ENCODE measurements at regions not wholly inside any gene's neighbourhood (a gene's known extent, or its start where the extent isn't known, plus 50 kb on each side); places are given as distances from the start of the nearest gene placed in this dataset.
A peak's percentile ranks its signal among the peaks of the same experiment; 100 is the strongest.

DNA sequence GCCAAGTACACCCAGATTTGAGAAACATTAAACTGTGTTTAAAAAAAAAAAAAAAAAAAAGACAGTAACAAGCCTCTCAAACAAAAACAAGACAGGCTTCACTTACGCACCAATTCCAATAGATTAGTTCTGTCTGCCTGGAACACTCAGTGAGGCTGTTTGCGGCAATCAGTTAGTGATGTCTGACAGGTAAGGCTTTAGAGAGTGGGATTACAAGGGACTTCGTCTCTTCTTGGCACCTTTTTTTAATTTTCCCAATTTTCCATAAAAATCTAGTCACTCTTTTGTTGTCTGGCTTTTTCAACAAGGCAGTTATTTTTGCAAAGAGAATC is 79.6 kb downstream of the NCOR2 start:
- no peak for DNase-seq

DNA sequence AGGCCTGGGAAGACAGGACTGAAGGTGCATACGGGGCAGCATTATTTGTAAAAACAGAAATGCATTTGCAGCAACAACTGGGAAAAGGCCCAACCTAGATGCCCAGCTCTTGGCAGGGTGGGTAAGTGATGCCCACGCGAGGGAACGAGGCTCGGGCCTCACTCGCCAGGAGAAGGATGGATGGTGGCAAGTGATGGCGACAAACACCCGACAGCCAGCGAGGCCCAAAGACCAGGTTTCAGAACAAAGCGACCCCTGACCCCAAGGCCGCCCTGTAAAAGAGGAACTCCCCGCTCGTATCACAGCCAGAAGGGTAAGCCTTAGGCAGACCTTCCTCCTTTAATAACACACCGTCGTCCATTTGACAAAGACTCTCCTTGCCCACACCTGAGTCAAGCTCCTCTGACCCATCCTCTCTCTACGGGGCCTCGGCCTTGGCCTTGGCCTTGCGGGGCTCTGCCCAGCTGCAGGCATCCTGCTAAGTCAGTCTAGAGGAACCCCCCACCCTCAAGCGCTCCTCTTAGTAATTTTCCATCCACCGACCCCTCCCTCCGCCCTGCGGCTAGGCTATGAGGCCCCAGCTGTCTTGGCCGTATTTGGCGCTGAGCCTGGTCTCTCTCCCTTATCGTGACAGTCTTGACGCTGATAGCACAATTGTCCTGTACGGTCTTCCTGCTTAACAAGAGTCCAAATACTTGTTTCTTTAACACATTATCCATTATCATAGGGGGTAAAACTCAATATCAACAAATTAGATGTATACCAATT is 80.2 kb downstream of the NCOR2 start:
- peak in 1 of 2 donors; percentile 32 for DNase-seq

DNA sequence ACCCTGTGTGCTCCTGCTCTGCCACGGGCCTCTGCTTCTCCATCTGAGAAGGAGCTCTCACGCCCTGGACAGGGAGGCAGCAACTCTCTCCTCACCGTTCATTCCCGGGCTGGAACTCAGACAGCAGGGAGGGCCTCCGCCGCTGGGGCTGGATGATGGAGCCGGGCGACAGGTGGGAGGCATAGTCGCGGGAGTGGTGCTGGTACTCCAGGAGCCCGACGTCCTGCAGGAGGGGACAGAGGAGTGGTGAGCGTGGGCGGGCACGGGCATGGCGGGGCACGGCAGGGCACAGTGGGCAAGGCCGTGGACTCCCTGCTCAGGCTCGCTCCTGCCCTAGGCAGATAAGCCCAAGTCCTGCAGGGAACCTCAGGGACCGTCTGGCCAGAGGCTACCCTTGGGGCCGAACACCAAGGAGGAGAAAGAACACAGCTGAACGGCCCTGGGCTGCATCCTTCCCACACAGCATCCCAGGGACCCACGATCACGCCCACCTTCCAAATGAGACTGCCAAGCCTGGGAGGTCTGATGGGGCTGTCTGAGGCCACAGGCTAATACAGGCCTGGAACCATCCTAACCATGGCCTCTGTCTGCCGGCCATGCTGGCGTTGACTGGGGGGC is 81.0 kb downstream of the NCOR2 start:
- no peak for DNase-seq

DNA sequence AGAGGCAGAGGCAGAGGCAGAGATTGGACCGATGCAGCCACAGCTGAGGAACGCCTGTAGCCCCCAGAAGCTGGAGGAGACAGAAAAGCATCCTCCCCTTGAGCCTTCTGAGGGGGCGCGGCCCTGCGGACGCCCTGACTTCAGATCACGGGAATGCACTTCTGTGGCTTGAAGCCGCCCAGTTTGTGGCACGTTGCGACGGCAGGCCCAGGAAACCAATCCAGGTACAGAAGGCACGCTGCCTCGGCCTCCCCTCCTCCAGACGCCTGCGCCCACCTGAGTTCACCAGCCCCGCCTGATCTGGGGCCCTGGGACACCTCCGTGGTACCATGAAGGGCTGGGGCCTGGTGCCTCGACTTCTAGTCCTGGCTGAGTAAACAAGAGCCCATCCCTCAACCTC is 82.0 kb downstream of the NCOR2 start:
- DNase-seq: no peak

DNA sequence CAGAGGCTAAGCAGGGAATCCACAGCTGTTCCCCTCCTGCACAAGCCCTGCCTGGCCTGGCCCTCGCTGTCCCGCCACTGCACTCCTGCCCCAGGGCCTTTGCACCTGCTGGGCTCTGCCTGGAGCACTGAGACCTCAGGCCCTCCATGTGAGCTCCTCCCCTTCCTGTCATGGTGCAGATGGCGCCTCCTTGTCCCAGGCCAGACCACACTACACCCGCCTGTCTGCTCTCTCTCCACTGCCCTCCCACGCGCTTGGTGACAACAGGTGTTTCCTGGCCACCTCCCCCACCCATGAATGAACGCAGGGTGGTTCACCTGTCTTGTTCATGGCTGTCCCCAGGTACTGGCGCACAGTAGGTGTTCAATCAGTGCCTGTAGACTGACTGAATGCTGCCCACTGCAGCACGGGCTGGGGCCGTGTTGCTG is 82.9 kb downstream of the NCOR2 start:
- no peak for DNase-seq

DNA sequence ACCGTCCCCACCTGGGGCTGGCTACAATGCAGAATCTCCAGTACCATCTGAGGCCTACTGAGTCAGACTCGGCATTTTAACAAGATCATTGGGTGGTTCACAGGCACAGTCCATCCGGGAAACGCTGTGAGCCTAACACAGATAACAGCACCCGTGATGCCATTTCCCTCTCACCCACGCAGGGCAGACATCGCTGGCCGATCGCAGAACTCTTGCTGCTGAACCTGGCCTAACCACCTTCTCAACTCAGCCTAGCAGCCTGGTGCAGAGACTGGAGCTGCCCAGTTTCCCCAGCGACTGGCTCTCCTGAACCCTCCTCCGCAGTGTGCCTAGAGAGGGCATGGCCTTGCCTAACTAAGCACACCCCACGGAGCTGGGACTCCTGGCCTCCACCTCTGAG is 83.3 kb downstream of the NCOR2 start:
- no peak for DNase-seq

DNA sequence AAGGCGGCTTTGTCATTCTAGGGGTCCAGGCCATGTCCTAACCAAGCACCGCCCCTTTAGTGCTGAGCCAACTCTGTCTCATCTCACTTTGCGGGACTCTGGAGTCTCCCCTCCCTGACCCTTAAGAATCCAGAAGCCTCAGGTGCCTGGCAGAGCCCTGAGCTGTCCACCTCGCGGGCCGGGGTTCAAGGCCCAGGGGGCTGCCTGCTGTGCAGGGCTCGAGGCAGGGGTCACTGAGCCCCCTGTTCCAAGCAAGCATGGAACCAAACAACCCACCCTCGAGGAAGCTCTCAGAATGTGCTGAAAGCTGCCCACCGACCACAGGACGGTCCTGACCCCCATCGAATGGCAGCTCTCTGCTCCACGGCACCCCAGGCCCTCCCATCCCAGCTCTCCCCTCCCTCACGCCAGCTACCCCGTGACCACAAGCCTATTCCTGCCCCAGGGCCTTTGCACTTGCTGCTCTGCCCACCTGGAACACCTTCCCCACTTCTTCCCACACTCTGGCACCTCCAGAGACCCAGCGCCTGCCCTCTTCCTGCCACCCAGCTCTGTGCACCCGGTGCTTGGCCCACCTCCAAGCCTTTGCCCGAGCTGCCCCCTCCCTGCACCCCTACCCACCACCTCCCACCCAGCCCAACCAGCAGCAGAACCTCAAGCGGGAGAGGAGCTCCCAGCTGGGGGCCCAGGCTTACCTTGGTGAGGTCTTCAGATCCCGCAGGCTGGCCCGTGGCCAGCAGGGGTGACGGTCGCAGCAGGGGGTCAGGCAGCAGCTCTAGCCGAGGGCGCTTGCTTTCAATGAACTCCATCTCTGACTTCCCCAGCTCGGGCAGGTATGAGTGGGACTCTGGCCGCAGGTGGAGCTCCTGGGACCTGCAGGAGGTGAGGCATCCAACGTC is 84.3 kb downstream of the NCOR2 start:
- DNase-seq: no peak

DNA sequence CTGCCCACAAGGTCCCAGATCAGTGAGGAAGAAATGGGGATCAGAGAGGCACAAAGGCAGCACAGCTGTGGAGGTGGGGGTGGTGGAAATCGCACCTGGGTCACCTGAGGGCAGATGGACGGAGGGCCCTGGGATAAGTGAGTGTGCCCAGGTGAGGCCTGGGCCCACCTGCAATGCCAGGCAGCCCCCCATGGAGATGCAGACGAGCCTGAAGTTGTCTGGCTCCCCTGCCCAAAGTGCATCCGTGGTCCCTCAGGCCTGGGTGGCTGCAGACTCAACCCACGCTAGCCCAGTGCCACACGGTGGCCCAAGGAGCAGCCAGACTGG is 84.9 kb downstream of the NCOR2 start:
- no peak for DNase-seq

DNA sequence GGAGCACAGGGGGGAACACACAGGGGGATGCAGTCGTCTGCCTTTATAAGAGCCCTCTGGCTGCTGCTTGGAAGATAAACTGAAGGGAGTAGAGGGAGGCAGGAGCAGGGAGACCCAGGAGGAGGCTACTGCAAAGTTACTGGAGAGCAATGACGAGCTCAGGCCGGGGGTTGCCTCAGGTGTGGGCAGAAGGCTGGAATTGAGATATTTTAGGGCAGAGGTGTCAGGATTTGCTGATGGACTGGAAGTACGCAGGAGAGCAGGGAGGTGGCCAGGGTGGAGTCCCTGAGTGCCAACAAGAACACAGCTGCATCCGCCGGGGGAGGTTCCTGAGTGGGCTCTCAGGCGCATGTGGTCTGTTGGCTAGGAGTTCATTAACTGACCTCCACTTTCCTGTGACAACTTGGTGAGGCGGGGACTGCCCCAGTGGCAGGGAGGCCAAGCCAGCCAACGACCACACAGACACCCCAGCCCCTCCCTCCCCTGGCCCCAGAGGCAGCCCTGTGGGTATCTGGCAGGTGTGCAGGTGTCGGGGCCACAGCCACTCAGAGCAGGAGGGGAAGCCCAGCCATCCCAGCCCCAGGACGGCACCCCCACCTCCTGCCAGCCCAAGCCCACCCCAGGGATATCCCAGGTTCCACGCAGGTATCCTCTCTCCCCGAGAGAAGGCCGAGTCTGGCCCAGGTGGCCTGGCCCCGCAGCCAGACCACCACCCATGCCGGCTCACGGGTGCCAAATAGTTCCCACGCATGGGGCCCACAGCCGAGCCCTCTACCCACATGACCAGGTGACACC is 85.4 kb downstream of the NCOR2 start:
- no peak for DNase-seq

DNA sequence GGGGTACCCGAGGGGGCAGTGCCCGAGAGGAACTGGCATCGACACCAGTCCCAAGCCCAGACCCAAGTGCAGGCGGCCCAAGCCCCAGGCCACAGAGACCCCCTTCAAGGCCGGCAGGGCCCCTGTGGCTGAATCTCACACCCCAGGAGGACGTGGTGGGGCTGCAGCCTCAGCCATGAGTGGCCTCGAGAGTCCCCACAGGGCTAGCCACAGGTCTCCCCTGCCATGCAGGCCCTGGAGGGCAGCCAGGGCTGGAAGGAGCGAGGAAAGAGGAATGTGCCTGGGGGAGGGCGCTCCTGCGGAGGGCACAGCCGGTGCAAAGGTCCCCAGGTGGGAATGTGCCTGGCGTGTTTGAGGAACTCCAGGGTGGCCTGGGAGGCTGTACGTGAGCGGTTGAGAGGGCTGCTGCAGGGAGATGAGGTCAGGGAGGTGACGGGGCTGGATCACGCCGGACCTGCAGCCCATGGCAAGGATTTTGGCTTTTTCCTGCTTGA is 86.1 kb downstream of the NCOR2 start:
- DNase-seq: no peak

DNA sequence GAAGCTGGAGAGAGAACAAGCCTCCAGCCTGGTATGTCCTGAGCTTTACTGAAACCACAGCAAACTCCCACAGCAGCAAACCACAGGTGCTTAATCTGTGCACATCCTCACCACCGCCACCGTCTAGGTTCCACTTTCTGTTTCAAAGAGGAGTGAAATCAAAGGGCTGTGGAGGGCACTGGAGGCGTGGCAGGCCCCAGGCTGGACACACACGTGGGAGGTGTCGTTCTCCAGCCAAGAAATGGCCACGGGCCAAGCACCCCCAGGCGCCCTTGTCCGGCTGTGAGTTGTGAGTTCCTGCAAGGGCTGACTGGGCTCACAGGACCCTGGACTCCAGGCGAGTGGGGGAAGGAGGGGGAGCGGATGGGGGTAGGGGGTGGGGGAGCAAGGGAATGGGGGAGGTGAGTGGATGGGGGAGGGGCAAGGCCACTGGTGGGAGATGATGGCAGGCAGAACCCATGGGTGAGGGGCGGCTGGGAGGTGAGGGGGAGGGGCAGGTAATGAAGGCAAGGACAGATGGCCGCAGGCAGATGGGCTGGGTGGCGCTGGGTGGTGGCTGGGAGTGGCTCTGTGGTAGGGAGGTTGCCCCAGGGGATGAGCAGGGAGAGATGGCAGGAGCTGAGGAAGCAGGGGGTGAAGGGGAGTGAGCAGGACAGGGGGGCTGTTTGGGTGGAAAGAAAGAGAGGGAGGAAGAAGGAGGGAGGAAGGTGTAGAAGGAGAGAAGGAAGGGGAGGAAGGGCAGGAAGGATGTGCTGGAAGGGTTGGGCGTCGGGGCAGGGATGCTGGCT is 86.7 kb downstream of the NCOR2 start:
- DNase-seq: peak in 1 of 2 donors; percentile 32

DNA sequence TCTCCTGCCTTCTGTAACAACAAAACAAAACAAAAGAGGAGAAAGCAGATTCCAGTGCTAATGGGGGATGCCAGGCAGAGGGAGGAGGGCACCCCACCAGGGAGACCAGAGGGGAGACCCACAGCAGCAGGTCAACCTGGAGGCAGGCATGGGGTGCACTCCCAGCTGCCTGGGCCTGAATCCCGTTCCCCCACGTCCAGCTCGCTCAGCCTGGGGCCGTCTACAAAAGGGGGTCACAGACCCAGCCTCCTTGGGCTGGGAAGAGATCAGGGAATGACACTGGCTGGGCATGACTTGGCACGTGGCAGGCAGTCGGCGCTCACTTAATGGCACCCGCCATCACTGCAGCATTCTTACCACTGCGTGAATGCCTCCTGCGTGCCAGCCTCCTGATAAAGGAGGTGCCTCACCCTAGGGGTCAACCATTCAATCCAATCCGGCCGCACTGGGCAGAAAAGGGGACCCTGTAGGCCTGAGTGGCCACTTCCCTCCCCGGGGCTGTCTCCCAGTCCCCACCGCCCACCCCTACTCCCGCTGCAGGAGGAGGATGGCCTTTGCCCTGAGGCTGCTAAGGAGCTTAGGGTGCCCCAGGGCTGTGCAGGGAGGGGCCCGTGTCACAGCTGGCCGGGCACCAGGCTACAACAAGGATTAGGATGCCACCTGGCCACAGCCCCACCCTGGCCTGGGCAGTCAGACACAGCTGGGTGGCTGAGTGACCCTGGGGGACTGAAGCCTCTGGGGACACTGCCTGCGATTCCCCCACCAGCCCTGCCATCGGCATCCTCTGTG is 87.5 kb downstream of the NCOR2 start:
- no peak for DNase-seq

DNA sequence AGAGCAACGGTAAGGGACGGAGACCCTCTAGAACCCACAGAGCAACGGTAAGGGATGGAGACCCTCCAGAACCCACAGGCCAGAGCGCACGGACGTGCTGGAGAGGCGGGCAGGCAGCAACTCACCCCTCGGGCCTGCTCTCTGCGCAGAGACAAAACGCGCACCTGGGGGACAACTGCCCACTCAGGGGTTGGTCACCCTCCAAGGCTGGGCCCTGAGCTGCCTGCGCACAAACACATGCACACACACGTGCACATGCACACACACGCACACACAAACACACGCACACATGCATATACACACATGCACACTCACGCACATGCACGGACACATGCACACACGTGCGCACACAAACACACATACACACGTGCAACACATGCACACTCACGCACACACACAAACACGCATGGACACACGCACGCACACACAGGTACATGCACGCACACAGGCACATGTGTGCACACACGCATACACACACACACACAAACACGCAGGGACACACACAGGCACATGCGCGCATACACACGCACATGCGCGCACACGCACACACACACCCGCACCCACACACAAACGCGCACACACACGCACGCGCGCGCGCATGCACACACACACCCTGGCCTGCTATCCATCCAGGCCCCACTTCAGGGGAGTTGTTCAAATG is 88.3 kb downstream of the NCOR2 start:
- no peak for DNase-seq

DNA sequence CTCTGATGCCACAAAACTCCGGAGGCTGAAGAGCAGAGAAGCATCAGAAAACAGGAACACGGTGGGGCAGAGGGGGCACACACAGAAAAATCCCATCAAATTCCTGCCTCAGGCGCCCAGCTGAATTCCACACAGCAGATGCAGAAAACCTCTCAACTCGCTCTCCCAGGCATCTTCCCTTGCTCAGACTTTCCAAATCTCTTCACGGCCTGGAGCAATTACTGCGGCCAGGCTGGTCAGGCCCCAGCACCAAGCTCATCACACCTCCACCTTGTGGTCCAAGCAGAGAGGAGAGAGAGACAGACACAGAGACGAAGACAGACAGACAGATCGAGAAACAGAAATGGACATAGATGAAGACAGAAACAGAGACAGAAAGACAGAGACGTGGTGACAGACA is 89.0 kb downstream of the NCOR2 start:
- no peak for DNase-seq

DNA sequence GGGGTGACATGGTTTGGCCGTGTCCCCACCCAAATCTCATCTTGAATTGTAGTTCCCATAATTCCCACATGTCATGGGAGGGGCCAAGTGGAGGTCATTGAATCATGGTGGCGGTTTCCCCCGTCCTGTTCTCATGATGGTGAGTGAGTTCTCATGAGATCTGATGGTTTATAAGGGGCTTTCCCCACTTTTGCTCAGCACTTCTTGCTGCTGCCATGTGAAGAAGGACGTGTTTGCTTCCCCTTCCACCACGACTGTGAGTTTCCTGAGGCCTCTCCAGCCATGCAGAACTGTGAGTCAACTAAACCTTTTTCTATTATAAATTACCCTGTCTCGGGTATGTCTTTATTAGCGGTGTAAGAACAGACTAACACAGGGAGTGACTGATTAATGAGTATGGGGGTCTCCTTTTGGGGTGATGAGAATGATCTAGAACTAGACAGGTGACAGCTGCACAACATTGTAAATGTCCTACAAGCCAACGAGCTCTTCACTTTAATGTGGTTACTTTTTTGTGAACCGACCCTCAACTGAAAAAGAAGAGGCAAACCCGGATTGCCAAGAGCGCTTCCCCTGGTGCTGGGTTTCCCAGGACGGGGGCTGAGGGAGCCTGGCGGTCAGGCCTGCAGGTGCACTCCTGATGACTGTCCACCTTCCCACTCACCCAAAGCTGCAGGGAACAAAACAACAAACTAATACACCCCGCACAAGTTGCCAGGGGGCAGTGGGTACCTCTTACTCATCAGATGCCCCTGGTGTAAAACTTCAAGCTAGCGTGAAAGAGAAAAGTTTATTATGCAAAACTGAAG is 90.1 kb downstream of the NCOR2 start:
- DNase-seq: no peak

DNA sequence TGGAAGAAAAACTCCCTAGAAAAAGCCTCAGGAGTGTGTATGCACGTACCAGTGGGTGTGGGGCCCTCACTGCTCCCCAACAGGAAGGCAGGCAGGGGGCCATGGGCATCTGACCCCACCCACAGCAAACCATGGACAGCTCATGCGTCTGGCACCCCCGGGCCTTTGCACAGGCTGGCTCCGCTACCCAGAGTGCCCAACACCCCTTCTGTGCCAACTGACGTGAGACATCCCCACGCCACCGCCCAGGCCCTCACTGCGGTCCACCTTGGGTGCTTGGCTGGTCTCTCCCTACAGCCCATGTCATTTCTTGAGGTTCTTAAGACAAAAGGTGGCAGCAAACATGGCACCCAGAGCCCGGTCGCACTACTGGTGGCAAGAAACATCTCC is 91.4 kb downstream of the NCOR2 start:
- DNase-seq: no peak

DNA sequence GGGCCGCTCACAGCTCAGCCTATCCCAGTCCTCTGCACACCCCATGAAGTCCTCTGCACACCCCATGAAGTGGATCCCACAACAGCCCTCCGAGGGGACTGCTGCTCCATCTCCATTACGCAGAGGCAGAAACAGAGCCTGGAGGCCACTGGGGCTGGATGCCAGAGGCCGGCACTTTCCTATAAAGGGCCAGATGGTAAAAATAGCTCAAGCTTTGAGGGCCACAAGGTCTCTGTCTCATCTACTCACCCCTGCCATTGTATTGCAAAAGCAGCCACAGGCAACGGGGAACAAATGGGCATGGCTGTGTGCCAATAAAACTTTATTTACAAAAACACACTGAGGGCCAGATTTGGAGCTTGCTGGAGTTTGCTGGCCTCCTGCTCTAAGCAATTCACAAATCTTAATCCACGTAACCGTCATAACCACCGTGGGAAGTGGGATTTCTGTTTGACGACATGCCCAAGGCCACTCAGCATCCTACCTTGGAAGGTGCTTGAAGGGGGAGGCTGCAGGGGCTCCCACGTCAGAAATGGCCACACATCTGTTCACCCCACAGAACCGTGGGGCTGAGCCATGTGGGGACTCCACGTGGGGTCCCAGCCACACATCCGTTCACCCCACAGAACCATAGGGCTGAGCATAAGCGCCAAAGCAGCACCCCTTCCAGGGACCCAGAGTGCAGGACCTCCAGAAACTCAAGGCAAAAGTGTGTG is 92.0 kb downstream of the NCOR2 start:
- no peak for DNase-seq

DNA sequence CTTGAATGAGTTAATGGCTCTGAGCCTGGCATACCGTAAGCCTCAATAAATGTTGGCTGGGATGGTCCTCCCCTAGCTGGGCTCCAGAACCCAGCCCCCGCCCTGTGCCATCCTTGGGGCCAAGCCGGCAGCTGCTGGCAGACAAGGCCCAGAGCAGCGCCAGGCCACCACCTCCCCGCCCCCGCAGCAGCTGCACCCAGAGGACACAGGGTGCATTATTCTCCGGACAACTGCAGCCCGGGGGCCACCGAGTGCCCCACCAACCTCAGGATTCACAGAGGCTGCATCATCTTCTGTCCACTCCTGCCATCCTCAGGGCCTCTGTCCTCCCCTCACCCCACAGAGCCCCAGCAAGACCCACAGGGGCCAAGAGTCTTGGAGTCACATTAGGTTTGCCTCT is 92.7 kb downstream of the NCOR2 start:
- peak; percentile 93 for DNase-seq

DNA sequence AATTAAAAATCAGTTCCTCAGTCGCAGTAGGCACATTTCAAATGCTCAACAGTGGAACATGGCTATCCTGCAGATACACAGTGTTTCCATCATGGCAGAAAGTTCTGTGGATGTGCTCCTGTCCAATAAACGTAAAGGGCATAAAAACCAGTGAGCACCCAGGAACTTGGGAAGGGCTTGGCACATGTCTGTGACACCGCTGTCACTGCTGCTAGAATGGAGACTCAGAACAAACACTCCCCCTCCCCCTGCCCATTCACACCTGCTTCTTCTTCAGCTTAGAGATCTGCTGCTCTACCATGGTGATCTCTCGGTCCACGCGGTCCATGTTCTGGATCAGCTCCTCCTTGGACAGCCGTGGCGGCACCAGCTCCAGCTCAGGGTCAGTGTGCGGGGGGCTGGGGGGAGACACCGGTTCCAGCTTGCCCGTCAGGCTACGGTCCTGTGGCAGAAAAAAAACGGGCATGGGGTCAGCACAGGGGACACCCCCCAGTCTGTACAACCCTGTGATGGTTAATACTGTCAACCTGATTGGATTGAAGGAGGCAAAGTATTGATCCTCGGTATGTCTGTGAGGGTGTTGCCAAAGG is 94.6 kb downstream of the NCOR2 start:
- no peak for DNase-seq
